ENCODE measurements at regions not wholly inside any gene's neighbourhood (a gene's known extent, or its start where the extent isn't known, plus 50 kb on each side); places are given as distances from the start of the nearest gene placed in this dataset.
"Not testable (repeated sequence)": the region's sequence is repeated elsewhere in the genome, so short reads cannot be mapped to it uniquely, and the experiment has no call there.

GRCh38 chr22:34620832-34621231, 445.1 kb upstream of the ISX start:
- WGBS (ENCODE audit: missing lambda C conversion rate) = 17% methylated on average over 8 of the region's 8 CpGs
- no peak for TF ChIP-seq ZC3H11A (IDR thresholded peaks at IDR 0.05)
- TF ChIP-seq FOXS1 (CRISPR knock-in tag; IDR thresholded peaks at IDR 0.05) = no peak
- ATAC-seq = no peak
- H3K4me2 ChIP-seq = no peak overlapping the region
- DNase-seq (ENCODE audit: low read depth in 1 of 2, low spot score in 1 of 2) = no peak
- H3K27ac ChIP-seq = no peak overlapping the region
- H3K4me3 ChIP-seq = no peak overlapping the region
- no peak for FAIRE-seq
- H3K9me3 ChIP-seq = no peaks in the 10 kb centered on the region
- CTCF ChIA-PET = interaction anchor here (1.2 kb wide), 1 partner anchor 9 kb away, joined by 3 read pairs; no protein-coding TSS in a partner anchor
- H3K4me1 ChIP-seq = no peaks in the 10 kb centered on the region
- POLR2A ChIA-PET = no interaction called here

GRCh38 chr22:34622602-34623001, 443.4 kb upstream of the ISX start:
- H3K27ac ChIP-seq = no peak overlapping the region
- 43% methylated on average over 4 of the region's 4 CpGs for WGBS (ENCODE audit: missing lambda C conversion rate)
- FAIRE-seq = no peak
- ChIA-PET POLR2A (no interaction called here), CTCF (no interaction called here)
- no peaks in the 10 kb centered on the region for H3K4me1 ChIP-seq
- no peak for TF ChIP-seq MAFK (IDR thresholded peaks at IDR 0.05; ENCODE audit: partially characterized antibody)
- no peak for TF ChIP-seq RAD21 (conservative IDR thresholded peaks at IDR 0.05 in 1 of 2, IDR thresholded peaks at IDR 0.05 in 1 of 2)
- TF ChIP-seq RNF2 (IDR thresholded peaks at IDR 0.05; ENCODE audit: borderline replicate concordance, low read depth) = no peak
- TF ChIP-seq ZC3H11A (IDR thresholded peaks at IDR 0.05) = no peak
- TF ChIP-seq PHF8 (IDR thresholded peaks at IDR 0.05; ENCODE audit: borderline replicate concordance, low read depth) = no peak
- no peak for TF ChIP-seq CHD2 (IDR thresholded peaks at IDR 0.05; ENCODE audit: low read length, partially characterized antibody)
- TF ChIP-seq CEBPB (IDR thresholded peaks at IDR 0.05) = no peak
- TF ChIP-seq CBX2 (IDR thresholded peaks at IDR 0.05; ENCODE audit: borderline replicate concordance, low read depth) = no peak
- TF ChIP-seq KDM1A (IDR thresholded peaks at IDR 0.05; ENCODE audit: low read depth) = no peak
- TF ChIP-seq HEYL (CRISPR knock-in tag; IDR thresholded peaks at IDR 0.05) = no peak
- no peak for TF ChIP-seq MYC (IDR thresholded peaks at IDR 0.05; ENCODE audit: borderline replicate concordance, low read length)
- TF ChIP-seq ZFP36 (IDR thresholded peaks at IDR 0.05; ENCODE audit: borderline replicate concordance, partially characterized antibody) = no peak
- no peak for TF ChIP-seq EP300 (IDR thresholded peaks at IDR 0.05)
- TF ChIP-seq RFX5 (IDR thresholded peaks at IDR 0.05) = no peak
- H3K9me3 ChIP-seq = no peaks in the 10 kb centered on the region
- H3K4me3 ChIP-seq = no peak overlapping the region
- H3K4me2 ChIP-seq = no peak overlapping the region
- DNase-seq (ENCODE audit: low read depth in 1 of 2, low spot score in 1 of 2) = no peak
- ATAC-seq = no peak

DNA sequence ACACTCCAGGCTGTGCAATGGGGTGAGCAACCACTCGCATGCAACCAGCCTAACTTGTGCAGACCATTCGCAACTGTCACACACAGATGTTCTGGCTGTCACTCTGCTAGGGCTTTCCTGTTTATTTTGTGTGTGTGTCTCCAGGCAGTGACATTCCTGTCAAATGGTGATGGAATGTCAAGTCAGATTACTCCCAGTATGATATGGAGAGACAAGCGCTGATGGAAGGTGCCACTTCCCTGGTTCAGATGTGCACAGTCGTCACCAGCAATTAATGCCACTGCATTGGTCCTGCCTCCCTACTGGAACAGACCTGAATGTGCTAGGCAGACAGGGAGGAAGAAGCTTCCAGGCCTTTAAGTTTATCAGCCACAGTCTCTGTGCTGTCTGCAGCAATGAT, 442.4 kb upstream of the ISX start:
- no peak for ATAC-seq
- ChIA-PET CTCF (no interaction called here), POLR2A (no interaction called here)
- TF ChIP-seq FOSL2 (IDR thresholded peaks at IDR 0.05) = no peak
- TF ChIP-seq FOSL2 (CRISPR knock-in tag; IDR thresholded peaks at IDR 0.05) = no peak
- TF ChIP-seq, protein P1, sequence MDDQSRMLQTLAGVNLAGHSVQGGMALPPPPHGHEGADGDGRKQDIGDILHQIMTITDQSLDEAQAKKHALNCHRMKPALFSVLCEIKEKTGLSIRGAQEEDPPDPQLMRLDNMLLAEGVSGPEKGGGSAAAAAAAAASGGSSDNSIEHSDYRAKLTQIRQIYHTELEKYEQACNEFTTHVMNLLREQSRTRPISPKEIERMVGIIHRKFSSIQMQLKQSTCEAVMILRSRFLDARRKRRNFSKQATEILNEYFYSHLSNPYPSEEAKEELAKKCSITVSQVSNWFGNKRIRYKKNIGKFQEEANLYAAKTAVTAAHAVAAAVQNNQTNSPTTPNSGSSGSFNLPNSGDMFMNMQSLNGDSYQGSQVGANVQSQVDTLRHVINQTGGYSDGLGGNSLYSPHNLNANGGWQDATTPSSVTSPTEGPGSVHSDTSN (IDR thresholded peaks at IDR 0.05) = no peak
- no peak for TF ChIP-seq SREBF2 (IDR thresholded peaks at IDR 0.05)
- FAIRE-seq = no peak
- Histone ChIP-seq H3K27ac (no peak overlapping the region), H3K4me1 (no peaks in the 10 kb centered on the region), H3K9me3 (no peaks in the 10 kb centered on the region), H3K4me2 (no peak overlapping the region), H3K4me3 (no peak overlapping the region)
- 6% methylated on average over 4 of the region's 4 CpGs for WGBS (ENCODE audit: missing lambda C conversion rate)
- no peak for DNase-seq (ENCODE audit: low read depth in 1 of 2, low spot score in 1 of 2)

DNA sequence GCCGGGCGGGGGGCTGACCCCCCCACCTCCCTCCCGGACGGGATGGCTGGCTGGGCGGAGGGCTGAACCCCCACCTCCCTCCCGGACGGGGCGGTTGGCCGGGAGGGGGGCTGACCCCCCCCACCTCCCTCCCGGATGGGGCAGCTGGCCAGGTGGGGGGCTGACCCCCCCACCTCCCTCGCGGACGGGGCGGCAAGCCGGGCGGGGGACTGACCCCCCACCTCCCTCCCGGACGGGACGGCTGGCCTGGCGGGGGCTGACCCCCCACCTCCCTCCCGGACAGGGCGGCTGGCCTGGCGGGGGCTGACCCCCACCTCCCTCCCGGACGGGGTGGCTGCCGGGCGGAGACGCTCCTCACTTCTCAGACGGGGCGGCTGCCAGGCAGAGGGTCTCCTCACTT, 440.1 kb upstream of the ISX start:
- ATAC-seq; H3K27ac ChIP-seq; POLR2A ChIA-PET; CTCF ChIA-PET; H3K4me2 ChIP-seq; H3K4me3 ChIP-seq; H3K4me1 ChIP-seq; DNase-seq (ENCODE audit: low read depth in 1 of 2, low spot score in 1 of 2); H3K9me3 ChIP-seq; FAIRE-seq: not testable (repeated sequence)
- WGBS (ENCODE audit: missing lambda C conversion rate) = no CpG with 5 or more reads among the region's 30 CpGs

- Histone ChIP-seq H3K4me2 (no peak overlapping the region), H3K4me3 (no peak overlapping the region), H3K27ac (no peak overlapping the region), H3K4me1 (no peaks in the 10 kb centered on the region), H3K9me3 (no peaks in the 10 kb centered on the region)
- DNase-seq (ENCODE audit: low read depth in 1 of 2, low spot score in 1 of 2) = no peak
- 6% methylated on average over 2 of the region's 2 CpGs for WGBS (ENCODE audit: missing lambda C conversion rate)
- FAIRE-seq = no peak
- ChIA-PET POLR2A (no interaction called here), CTCF (no interaction called here)
- no peak for ATAC-seq
- TF ChIP-seq RNF2 (IDR thresholded peaks at IDR 0.05; ENCODE audit: borderline replicate concordance, low read depth) (no peak), CEBPB (IDR thresholded peaks at IDR 0.05) (no peak), HOXA7 (CRISPR knock-in tag; IDR thresholded peaks at IDR 0.05) (no peak), TP53 (CRISPR knock-in tag; IDR thresholded peaks at IDR 0.05) (no peak), MYC (IDR thresholded peaks at IDR 0.05; ENCODE audit: borderline replicate concordance, low read length) (no peak), TFCP2L1 (CRISPR knock-in tag; IDR thresholded peaks at IDR 0.05) (no peak), NPAS2 (CRISPR knock-in tag; IDR thresholded peaks at IDR 0.05; ENCODE audit: borderline replicate concordance) (no peak), RARB (CRISPR knock-in tag; IDR thresholded peaks at IDR 0.05) (no peak), KDM5A (IDR thresholded peaks at IDR 0.05) (no peak)
- TF ChIP-seq, protein P2, sequence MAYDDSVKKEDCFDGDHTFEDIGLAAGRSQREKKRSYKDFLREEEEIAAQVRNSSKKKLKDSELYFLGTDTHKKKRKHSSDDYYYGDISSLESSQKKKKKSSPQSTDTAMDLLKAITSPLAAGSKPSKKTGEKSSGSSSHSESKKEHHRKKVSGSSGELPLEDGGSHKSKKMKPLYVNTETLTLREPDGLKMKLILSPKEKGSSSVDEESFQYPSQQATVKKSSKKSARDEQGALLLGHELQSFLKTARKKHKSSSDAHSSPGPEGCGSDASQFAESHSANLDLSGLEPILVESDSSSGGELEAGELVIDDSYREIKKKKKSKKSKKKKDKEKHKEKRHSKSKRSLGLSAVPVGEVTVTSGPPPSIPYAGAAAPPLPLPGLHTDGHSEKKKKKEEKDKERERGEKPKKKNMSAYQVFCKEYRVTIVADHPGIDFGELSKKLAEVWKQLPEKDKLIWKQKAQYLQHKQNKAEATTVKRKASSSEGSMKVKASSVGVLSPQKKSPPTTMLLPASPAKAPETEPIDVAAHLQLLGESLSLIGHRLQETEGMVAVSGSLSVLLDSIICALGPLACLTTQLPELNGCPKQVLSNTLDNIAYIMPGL (CRISPR knock-in tag; IDR thresholded peaks at IDR 0.05; ENCODE audit: borderline replicate concordance) = no peak
- TF ChIP-seq, protein P3, sequence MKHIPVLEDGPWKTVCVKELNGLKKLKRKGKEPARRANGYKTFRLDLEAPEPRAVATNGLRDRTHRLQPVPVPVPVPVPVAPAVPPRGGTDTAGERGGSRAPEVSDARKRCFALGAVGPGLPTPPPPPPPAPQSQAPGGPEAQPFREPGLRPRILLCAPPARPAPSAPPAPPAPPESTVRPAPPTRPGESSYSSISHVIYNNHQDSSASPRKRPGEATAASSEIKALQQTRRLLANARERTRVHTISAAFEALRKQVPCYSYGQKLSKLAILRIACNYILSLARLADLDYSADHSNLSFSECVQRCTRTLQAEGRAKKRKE (CRISPR knock-in tag; IDR thresholded peaks at IDR 0.05; ENCODE audit: low read depth) = no peak
These were observed 427.8 kb upstream of the ISX start for GRCh38 chr22:34638128-34638527.
